Central memory CD4-positive, alpha-beta T cell (primary cell): ENCODE measurements at regions not wholly inside any gene's neighbourhood (a gene's known extent, or its start where the extent isn't known, plus 50 kb on each side); places are given as distances from the start of the nearest gene placed in this dataset.

ENCODE experiments used
- DNase-seq: peaks from one replicate; pipeline ENCODE4 v3.0.0; 2022

DNA sequence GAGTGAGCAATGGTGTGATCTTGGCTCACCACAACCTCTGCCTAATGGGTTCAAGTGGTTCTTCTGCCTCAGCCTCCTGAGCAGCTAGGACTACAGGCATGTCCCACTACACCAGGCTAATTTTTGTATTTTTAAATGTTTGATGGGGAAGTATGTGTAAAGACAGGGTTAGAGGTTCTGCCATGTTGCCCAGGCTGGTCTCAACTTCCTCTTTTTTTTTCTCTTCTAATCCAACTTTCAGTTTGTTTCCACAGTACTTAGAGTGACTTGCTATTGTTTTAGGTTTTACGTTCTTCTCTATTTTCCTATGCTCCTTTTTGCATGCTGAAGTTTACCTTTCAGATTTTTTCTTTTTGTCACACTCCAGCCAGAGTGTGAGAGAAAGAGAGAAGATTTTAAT, 1433.0 kb downstream of the UQCRFS1 start:
- no peak for DNase-seq

DNA sequence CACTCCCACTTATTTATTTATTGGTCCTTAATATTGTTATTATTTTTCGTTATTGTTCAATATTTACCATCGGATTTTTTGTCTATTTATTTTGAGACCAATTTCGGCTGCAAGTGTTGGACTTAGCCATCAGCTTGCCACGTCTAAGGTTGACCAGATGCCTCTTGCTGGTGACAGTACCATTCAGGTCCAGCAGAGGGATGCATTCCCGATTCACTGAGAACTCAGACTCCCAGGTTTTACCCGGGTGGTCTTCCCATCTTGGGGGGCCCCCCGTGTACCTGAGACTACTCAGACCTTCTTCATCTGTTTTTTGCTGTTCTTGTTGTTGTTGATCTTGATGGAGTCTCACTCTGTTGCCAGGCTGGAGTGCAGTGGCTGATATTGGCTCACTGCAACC, 1435.2 kb downstream of the UQCRFS1 start:
- DNase-seq = no peak

DNA sequence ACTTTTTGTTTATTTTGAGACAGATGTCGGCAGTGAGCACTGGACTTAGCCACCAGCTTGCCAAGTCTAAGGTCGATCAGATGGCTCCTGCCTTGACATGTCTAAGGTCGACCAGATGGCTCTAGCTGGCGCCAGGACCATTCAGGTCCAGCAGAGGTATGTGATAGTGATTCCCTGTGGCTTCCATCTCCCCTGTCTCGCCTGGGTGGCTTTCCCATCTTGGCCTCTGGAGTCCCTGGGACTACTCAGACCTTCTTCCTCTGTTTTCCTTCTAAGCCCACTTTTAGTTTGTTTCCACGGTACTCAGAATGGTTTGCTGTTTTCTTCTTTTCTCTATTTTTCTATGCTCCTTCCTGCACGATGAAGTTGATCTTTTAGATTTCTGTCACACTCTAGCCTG, 1435.7 kb downstream of the UQCRFS1 start:
- no peak for DNase-seq

DNA sequence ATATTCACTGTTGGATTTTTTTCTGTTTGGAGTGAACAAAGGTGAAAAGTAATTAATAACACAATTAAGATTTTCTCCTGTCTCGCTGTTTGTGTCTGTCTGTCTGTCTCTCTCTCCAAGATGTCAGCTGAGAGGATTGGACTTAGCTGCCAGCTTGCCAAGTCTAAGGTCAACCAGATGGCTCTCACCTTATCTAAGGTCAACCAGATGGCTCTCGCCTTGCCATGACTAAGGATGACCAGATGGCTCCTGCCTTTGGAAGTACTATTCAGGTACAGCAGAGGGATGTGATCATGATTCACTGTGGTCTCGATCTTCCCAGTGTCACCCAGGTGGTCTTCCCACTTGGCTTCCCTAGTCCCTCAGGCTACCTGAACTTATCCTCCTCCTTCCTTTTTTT, 1436.4 kb downstream of the UQCRFS1 start:
- no peak for DNase-seq

DNA sequence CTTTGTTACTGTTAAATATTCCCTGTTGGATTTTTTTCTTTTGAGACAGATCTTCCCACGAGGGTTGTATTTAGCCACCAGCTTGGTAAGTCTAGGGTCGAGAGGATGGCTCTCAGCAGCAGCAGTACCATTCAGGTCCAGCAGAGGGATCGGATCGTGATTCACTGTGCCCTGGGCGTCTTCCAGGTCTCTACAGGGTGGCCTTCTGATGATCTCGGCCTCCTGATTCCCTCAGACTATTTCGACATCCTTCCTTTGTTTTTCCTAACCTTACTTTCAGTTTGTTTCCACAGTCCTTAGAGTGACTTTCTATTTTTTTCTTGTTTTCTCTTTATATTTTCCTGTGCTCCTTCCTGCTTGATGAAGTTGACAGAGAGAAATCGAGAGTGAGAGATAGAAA, 1436.9 kb downstream of the UQCRFS1 start:
- no peak for DNase-seq

DNA sequence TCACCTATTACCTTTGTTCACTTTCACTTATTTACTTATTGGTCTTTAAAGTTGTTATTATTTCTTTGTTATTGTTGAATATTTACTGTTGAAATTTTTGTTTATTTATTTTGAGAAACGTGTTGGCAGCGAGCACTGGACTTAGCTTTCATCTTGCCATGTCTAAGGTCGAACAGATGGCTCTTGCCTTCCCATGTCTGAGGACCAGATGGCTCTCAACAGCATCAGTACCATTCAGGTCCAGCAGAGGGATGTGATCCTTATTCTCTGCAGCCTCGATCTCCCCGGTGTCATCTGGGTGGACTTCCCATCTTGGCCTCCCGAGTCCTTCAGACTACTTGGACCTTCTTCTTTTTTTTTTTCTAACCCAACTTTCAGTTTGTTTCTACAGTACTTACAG, 1437.6 kb downstream of the UQCRFS1 start:
- no peak for DNase-seq

DNA sequence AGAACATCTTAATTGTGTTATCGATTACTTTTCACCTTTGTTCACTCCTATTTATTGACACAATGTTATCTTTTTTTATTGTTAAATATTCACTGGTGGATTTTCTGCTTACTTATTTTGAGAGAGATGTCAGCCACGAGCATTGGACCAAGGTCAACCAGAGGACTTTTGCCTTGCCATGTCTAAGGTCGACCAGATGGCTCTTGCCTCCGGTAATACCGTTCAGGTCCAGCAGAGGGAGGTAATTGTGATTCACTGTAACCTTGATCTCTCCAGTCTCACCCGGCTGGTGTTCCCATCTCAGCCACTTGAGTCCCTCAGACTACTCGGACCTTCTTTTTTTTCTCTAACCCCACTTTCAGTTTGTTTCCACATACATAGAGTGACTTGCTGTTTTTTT, 1438.1 kb downstream of the UQCRFS1 start:
- no peak for DNase-seq

DNA sequence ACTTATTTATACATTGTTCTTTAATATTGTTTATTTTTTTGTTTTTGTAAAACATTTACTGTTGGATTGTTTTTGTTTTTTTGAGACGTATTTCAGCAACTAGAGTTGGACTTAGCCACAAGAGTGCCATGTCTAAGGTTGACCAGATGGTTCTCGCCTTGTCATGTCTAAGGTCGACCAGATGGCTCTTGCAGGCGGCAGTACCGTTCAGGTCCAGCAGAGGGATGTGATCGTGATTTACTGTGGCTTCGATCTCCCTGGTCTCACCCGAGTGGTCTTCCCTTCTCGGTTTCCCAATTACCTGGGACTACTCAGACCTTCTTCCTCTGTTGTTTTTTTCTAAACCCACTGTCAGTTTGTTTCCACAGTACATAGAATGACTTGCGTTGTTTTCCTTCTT, 1438.6 kb downstream of the UQCRFS1 start:
- DNase-seq = no peak

DNA sequence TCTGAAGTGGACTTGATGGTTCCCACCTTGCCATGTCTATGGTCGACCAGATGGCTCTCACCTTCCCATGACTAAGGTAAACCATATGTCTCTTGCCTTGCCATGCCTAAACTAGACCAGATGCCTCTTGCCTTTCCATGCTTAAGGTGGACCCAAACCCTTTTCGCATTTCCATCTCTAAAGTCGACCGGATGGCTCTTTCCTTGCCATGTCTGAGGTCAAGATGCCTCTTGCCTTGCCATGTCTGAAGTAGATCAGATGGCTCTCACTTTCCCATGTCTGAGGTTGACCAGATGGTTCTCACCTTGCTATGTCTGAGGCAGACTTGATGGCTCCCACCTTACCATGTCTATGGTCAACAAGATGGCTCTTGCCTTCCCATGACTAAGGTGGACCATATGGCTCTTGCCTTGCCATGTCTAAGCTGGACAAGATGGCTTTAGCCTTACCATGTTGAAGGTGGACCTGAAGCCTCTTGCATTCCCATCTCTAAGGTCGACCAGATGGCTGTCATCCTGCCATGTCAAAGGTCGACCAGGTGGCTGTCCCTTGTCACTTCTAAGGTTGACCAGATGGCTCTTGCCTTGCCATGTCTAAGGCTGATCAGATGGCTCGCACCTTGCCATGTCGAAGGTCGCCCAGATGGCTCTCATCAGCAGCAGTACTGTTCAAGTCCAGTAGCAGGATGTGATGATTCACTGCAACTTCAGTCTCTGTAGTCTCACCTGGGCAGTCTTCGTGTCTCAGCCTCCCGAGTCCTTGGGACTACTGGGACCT, 1439.4 kb downstream of the UQCRFS1 start:
- DNase-seq = no peak

DNA sequence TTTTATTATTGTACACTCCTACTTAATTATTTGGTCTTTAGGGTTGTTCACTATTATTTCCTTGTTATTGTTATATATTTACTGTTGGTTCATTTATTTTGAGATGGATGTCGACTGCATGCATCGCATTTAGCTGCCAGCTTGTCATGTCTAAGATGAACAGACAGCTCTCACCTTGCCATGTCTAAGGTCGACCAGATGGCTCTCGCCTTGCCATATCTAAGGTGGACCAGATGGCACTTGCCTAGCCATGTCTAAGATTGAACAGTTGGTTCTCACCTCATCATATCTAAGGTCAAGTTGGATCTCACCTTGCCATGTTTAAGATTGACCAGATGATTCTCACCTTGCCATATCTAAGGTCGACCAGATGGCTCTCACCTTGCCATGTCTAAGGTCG, 1440.9 kb downstream of the UQCRFS1 start:
- DNase-seq = no peak

DNA sequence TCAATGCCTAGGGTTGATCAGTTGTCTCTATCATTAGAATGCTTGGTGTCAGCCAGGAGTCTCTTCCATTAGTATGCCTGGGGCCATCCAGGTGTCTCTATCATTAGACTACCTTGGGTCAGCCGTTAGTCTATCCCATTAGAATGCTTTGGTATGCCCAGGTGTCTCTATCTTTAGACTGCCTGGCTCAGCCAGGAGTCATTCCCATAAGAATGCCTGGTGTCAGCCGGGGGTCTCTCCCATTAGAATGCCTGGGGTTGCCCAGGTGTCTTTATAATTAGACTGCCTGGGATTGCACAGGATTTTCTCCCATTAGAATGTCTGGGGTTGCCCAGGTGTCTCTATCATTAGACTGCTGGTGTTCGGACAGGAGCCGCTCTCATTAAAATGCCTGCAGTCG, 1442.9 kb downstream of the UQCRFS1 start:
- no peak for DNase-seq

DNA sequence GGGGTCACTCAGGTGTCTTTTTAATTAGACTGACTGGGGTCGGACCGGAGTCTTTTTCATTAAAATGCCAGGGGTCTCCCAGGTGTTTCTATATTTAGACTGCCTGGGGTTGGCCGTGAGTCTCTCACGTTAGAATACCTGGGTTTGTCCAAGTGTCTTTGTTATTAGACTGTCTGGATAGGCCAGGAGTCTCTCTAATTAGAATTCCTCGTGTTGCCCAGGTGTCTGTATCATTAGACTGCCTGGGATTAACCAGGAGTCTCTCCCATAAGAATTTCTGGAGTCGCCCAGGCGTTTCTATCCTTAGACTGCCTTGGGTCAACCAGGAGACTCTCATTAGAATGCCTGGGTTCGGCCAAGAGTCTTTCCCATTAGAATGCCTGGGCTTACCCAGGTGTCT, 1445.7 kb downstream of the UQCRFS1 start:
- DNase-seq = no peak

DNA sequence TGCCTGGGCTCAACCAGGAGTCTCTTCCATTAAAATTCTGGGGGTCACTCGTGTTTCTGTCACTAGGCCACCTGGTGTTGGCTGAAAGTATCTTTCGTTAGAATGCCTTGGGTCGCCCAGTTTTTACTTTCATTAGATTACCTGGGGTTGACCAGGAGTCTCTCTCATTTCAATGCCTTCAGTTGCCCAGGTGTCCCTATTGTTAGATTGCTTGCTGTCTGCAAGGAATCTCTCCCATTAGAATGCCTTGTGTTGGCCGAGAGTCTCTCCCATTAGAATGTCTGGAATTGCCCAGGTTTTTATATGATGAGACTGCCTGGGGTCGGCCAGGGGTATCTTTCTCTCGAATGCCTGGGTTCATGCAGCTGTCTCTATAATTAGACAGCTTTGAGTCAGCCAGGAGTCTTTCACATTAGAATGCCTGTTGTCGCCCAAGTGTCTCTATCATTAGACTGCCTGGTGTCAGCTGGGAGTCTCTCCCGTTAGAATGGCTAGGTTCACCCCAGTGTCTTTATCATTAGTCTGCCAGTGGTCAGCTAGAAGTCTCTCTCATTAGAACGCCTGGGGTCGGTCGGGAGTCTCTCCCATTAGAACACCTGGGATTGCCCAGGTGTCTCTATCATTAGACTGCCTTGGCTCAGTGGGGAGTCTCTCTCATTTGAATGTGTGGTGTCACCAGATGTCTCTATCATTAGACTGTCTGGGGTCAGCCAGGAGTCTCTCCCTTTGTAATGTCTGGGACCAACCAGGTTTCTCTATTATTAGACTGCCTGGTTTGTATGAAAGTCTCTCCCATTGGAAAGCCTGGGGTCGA, 1446.8 kb downstream of the UQCRFS1 start:
- DNase-seq = no peak

DNA sequence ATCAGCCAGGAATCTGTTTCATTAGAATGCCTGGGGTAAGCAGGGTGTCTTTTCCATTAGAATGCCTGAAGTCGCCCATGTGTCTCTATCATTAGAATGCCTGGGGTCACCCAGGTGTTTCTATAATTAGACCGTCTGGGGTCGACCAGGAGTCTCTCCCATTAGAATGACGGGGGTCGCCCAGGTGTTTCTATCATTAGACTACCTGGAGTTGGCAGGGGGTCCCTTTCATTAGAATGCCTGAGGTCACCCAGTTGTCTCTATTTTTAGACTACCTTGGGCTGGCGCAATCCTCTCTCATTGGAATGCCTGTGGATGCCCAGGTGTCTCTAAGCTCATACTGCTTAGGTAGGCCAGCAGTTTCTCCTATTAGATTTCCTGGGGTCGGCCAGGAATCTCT, 1447.6 kb downstream of the UQCRFS1 start:
- no peak for DNase-seq

DNA sequence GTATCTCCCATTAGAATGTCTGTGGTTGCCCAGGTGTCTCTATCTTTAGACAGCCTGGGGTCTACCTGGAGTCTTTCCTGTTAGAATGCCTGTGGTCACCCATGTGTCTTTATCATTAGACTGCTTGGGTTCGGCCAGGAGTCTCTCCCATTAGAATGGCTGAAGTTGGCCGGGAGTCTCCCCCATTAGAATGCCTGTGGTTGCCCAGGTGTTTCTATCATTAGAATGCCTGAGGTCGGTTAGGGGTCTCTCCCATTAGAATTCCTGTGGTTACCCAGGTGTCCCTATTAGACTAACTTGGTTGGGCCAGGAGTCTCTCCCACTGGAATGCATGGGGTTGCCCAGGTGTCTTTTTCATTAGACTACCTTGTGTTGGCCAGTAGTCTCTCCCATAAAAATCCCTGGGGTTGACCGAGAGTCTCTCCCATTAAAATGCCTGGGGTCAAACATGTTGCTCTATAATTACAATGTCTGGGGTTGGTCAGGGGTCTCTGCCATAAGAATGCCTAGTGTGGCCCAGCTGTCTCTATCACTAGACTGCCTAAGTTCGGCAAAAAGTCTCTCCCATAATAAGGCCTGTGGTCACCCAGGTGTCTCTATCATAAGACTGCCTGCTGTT, 1448.7 kb downstream of the UQCRFS1 start:
- no peak for DNase-seq

DNA sequence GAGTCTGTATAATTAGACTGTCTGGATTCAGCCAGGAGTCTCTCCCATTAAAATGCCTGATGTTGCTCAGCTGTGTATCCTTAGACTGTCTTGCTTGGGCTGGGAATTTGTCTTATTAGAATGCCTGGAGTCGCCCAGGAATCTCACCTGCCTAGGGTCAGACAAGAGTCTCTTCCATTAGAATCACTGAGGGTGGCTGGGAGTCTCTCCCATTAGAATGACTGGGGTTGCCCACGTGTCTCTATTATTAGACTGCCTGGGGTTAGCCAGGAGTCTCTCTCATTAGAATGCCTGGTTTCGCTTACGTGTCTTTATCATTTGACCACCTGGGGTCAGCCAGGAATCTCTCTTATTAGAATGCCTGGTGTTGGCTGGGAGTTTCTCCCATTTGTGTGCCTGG, 1450.0 kb downstream of the UQCRFS1 start:
- DNase-seq = no peak

DNA sequence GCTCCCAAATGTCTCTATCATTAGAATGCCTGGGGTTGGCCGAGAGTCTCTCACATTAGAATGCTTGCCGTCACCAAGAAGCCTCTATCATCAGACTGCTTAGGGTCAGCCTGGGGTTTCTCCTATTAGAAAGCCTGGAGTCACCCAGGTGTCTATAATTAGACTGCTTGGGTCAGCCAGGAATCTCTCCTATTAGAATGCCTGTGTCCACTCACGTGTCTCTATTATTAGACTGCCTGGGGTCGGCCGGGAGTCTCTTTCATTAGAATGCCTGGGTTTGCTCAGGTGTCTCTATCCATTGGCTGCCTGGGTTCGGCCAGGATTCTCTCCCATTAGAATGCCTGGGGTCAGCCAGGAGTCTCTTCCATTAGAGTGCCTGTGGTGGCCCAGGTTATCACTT, 1453.1 kb downstream of the UQCRFS1 start:
- no peak for DNase-seq

DNA sequence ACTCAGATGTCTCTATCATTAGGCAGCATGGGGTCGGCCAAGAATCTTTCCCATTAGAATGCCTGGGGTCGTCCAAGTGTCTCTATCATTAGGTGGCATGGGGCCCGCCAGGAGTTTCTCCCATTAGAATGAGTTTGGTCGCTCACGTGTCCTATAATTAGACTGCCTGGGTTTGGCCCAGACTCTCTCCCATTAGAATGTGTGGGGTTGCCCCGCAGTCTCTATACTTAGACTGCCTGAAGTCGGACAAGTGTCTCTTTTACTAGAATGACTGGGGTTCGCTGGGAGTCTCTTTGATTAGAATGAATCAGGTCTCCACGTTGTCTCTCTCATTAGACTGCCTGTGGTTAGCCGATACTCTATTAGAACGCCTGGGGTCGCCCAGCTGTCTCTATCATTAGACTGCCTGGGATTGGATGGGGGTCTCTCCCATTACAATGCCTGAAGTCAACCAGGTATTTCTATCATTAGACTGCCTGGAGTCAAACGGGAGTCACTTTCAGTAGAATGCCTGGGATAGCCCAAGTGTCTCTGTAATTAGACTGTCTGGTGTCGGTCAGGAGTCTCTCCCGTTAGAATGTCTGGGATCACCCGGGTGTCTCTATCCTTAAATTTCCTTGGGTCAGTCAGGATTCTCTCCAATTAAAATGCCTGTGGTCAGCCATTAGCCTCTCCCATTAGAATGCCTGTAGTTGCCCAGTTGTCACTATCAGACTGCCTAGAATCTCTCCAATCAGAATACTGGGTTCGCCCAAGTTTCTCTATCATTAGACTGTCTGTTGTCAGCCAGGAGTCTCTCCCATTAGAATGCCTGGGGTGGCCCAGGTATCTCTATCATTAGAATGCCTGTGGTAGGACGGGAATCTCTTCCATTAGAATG, 1454.1 kb downstream of the UQCRFS1 start:
- DNase-seq = no peak

DNA sequence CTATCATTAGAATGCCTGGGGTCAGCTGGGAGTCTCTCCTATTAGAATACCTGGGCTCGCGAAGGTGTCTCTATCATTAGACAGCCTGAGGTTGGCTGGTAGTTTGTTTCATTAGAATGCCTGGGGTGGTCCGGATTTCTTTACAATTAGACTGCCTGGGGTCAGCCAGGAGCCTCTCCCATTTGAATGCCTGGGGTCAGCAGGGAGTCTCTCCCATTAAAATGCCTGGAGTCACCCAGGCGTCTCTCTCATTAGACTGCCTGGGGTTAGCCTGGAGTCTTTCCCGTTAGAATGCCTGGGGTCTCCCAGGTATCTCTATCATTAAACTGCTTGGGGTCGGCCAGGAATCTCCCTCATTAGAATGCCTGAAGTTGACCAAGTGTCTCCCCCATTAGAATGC, 1458.3 kb downstream of the UQCRFS1 start:
- DNase-seq = no peak

DNA sequence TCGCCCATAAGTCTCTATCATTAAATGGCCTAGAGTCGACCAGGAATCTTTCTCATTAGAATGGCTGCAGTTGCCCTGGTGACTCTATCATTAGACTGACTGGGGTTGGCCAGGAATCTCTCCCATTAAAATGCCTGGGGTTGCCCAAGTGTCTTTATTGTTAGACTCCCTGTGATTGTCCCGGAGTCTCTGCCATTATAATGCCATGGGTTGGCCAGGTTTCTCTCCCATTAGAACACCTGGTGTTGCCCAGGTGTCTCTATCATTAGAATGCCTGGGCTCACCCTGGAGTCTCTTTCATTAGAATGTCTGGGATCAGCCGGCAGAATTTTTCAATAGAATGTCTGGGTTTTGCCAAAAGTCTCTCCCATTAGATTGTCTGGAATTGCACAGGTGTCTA, 1459.3 kb downstream of the UQCRFS1 start:
- no peak for DNase-seq

DNA sequence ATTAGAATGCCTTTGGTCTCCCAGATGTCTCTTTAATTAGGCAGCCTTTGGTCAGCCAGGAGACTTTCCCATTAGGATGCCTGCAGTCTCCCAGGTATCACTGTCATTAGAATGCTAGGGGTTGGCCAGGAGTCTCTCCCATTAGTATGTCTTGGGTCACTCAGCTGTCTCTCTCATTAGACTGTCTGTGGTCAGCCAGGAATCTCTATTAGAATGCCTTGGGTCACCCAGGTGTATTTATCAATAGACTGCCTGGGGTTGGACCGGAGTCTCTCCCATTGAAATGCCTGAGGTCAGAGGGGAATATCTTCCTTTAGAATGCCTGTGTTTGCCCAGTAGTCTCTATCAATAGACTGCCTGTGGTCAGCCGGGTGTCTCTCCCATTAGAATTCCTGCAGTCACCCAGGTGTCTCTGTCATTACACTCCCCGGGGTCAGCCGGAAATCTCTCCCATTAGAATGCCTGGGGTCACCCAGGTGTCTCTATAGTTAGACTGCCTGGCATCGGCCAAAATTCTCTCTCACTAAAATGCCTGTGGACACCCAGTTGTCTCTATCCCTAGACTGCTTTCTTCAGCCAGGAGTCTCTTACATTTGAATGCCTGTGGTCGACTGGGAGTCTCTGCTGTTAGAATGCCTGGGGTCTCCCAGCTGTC, 1460.3 kb downstream of the UQCRFS1 start:
- no peak for DNase-seq

DNA sequence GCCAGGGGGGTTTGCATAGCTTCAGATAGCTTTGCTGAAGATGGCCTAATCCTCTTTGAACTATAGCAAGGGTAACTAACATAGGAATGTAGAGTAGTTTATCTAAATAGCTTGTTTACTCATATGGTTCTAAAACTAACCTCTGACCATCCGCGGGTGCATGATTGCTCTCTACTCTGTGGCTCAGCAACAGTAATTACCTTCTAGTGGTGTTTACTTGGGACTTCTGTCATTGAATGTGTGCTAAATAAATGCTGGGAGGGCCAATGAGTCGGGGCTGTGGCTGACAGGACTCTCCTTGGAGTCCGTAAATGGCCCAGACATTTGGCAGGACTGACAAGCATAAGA, 1461.9 kb downstream of the UQCRFS1 start:
- no peak for DNase-seq
